ENCODE measurements at regions not wholly inside any gene's neighbourhood (a gene's known extent, or its start where the extent isn't known, plus 50 kb on each side); places are given as distances from the start of the nearest gene placed in this dataset.

DNA sequence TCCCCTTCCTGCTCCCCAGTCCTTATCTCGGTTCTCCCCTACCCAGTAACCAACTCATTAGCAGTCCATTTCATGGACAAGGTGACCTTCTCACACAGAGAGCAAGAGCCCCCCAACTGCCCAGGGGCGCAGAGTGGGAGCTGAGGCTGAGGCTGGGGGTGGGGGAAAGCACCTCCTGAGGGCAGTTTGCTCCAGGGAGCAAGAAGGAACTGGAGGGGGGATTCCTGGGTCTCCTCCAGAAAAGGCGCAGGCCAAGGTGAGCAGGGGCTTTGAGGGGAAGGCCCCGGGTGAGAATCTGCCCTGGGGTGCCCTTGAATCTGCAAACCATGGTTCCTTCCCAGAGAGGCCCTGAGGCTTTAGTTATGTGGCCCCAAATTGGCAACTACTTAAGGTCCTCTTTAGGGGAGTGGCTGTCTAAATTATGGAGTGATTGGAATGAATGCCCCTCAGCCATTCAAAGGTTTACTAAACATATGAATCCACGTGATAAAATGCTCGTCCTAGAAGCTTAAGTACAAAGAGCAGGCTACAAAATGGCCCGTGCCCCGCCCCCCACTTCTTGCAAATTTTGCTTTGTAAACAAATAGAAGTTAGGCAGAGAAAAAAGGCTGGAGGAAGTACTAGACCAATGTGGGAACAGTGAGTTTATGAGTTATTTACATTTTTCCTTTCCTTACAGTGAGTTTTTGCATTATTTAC lies 123.5 kb upstream of the HS6ST1 start:
- TF ChIP-seq CTCF (IDR thresholded peaks at IDR 0.05) (no peak), POLR2A (IDR thresholded peaks at IDR 0.05) (no peak)

All from ovary (tissue), 3 donors.